Suprapubic skin (tissue), 3 donors: ENCODE measurements at regions not wholly inside any gene's neighbourhood (a gene's known extent, or its start where the extent isn't known, plus 50 kb on each side); places are given as distances from the start of the nearest gene placed in this dataset.

Source experiments
- CTCF ChIP-seq, 2 donors: fragments of 200-600 bp in 1 of 2; fragments of 450-650 bp in 1 of 2; sonication (generic) in 1 of 2; IDR thresholded peaks; one replicate each; pipeline ENCODE4 v1.5.1; 2016 to 2019; ENCODE audit warnings: antibody characterized with exemption in 2 of 2, mild to moderate bottlenecking in 1 of 2, moderate library complexity in 1 of 2
- POLR2A ChIP-seq, 2 donors: fragments of 450-650 bp; IDR thresholded peaks; one replicate each; pipeline ENCODE4 v1.6.1; 2017; ENCODE audit warnings: antibody characterized with exemption in 2 of 2, mild to moderate bottlenecking in 2 of 2, moderate library complexity in 2 of 2

GRCh38 chr12:116406529-116406928 lies 129.0 kb upstream of the MED13L start:
- TF ChIP-seq CTCF (IDR thresholded peaks at IDR 0.05) (no peak), POLR2A (IDR thresholded peaks at IDR 0.05) (no peak)
